ENCODE measurements at regions not wholly inside any gene's neighbourhood (a gene's known extent, or its start where the extent isn't known, plus 50 kb on each side); places are given as distances from the start of the nearest gene placed in this dataset.

DNA sequence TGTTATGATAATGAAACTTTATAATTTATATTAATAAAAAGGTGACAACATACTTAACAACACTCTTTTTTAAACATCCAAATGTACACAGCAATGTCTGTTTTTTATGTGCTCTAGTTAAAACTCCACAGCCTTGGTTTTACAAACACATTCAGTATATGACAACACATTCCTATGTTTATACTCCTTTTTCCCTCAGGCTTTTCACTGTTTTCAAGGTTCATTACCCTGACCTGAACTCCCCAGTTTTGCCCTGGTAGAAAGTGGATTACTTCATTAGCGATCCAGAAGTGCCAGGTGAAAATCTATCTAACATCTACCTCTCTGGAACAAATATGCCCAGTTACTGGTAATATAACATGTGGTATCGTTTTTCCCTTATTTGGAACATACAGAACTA lies 340.2 kb upstream of the DDHD1 start:
- TF ChIP-seq, protein P1, sequence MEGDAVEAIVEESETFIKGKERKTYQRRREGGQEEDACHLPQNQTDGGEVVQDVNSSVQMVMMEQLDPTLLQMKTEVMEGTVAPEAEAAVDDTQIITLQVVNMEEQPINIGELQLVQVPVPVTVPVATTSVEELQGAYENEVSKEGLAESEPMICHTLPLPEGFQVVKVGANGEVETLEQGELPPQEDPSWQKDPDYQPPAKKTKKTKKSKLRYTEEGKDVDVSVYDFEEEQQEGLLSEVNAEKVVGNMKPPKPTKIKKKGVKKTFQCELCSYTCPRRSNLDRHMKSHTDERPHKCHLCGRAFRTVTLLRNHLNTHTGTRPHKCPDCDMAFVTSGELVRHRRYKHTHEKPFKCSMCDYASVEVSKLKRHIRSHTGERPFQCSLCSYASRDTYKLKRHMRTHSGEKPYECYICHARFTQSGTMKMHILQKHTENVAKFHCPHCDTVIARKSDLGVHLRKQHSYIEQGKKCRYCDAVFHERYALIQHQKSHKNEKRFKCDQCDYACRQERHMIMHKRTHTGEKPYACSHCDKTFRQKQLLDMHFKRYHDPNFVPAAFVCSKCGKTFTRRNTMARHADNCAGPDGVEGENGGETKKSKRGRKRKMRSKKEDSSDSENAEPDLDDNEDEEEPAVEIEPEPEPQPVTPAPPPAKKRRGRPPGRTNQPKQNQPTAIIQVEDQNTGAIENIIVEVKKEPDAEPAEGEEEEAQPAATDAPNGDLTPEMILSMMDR (IDR thresholded peaks at IDR 0.05) = no peak
- TF ChIP-seq POLR2A (IDR thresholded peaks at IDR 0.05) = no peak

Data from testis (tissue), 2 donors.